GM21447 (cell line): ENCODE measurements at regions not wholly inside any gene's neighbourhood (a gene's known extent, or its start where the extent isn't known, plus 50 kb on each side); places are given as distances from the start of the nearest gene placed in this dataset.

ENCODE experiments used
- ATAC-seq: cut with Tn5 transposase; IDR thresholded peaks from one replicate; pipeline ENCODE4 v1.9.1; 2021; ENCODE audit not compliant: unreplicated experiment

DNA sequence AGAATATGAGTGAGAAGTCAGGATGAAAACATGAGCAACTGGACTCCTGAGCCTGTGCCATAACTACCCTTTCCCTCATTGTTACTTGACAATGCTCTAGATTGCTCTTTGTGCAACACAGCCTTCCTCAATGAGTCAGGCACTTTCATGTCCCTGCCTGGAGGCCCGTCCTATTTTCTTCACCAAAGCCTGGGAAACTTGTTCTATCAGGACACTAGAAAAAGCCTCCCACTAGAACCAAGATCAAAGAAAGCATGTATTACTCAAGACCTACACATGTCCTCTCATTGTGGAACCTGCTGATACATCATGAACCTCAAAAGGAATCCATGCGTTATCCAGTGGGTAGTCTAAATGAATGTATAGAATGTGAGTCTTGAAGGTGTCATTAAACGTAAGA, 624.5 kb downstream of the TOX3 start:
- ATAC-seq: no peak

- ATAC-seq: no peak
Measured at GRCh38 chr16:51919736-51920135, 627.2 kb downstream of the TOX3 start.

DNA sequence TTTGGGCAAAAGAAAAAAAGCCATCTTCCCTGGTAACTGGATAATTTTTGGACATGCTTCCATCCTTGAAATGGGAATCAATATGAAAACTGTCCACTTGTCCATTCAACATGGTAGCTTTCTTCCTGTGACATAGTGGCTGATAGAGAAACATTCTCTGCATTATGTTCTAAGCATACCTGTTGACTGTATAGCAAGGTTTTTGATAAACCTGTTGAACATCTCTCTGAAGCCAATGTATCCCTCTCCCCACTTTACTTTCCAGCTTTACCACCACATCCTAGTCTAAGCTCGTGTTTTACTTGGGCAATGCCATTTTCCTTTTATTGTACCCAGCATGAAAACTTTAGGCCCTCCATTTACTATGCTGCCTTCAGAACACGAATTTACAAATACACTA, 630.1 kb downstream of the TOX3 start:
- ATAC-seq: no peak

DNA sequence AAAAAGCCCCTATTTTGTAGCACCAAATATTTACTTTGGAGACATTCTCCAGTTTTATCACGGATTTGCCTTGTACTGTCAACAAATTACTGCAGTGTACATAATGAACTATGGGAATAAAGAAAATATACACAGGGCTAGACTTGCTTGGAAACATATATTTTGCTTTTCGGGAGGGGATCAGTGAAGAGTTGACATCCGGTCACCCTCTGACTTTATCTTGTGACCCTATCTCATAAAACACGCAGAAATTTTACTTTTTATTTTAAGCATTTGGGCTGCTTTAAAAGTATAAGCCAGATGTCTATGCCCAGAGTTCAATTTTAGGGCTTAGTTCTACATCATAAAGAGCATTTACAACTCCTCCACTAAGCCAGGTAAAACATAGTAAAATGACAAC, 630.7 kb downstream of the TOX3 start:
- no peak for ATAC-seq

DNA sequence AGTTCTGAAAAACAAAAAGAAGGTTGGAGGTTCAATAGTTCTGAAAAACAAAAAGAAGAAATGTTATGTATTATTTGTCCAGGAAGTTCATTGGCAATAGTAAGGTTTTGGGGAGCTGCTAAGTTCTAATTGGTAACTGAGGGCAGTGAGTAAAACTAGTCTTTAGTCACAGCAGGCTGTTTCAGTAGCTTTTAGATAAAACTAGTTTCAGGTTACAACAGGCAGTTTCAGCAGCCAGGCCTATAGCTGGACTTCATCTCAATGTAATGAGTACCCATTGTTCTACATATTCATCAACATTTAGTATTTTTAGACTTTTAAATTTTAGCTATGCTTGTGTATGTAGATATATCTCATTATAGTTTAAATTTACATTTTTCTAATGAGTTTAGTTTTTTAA, 639.3 kb downstream of the TOX3 start:
- ATAC-seq: no peak

DNA sequence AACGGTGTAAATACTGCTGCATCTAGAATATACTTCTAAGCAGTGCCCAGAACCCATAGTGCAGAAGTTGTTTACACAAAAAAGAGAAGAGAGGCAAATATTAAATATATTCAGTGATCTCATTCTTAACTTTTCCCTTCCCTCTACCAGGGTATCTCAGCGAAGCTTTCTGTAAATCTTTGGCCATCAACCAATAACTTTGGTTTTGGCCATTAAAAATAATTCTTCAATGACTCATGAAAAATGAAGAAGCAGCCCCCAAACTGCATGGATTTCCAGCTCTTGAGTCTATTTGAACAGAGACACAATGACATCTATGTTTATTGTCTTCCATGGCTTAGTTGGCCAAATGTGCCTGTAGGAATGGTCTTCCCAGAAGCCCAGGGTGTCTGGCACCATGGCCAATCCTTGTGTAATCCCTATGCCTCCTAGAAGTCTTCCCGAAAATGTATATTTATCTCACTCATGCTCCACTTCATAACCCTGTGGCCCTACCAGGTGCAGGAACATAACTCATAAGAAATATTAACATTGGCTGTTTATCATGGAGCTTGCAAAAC, 646.6 kb downstream of the TOX3 start:
- ATAC-seq: no peak

DNA sequence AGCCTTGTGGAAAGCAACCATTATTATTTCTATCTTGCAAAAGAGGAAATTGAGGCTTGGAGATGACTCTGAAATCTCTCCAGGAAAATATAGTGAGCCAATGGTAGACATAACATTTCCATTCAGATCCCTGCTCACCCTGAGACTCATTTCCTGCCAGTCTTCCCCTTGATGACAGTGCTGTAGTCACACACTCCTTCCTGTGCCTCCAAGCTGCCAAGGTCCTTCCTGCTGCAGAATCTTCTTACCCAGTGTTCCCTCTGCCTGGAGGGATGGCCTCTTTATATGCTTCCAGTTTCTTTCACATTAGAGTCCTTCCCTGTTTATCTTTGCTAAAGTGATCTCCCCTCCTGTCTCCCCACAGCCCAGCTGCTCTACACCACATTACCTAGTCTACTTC, 648.1 kb downstream of the TOX3 start:
- ATAC-seq: no peak

DNA sequence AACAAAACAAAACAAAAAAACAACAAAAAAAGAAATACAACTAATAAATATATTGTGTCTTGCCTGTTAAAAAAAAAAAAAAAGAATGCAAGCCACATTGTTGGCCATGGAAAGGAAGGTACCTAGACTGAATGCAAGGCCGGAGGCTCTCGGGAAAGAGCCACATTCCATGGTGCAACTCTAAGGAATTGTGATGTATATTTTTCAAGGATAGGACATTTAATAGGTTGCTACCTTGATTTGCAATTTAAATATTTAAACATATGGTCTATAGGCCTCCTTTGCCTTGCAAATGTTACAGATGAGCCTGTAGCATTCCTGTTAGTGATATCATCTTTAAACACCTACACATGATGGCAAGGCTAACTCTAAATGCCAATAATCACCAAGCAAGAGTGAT, 650.9 kb downstream of the TOX3 start:
- no peak for ATAC-seq

GRCh38 chr16:51892293-51893007, 654.5 kb downstream of the TOX3 start:
- ATAC-seq: no peak

DNA sequence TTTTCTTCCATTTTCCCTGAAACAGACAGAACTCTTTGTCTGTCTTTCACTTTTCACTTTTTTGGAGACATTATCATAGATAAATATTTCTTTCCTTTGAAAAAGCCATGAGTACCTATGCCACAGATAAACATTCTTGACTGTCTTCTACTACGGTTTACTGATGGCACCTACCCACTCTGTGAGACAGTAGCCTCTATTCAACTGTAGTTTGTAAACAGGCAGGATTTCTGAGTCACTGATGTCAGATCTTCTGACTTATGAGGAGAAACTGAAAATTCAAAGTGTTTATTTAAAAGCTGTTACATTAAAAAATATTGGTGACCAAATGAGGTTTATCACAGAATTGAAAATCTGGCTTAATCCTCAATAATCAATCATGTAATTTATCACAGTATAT, 658.4 kb downstream of the TOX3 start:
- ATAC-seq: no peak

DNA sequence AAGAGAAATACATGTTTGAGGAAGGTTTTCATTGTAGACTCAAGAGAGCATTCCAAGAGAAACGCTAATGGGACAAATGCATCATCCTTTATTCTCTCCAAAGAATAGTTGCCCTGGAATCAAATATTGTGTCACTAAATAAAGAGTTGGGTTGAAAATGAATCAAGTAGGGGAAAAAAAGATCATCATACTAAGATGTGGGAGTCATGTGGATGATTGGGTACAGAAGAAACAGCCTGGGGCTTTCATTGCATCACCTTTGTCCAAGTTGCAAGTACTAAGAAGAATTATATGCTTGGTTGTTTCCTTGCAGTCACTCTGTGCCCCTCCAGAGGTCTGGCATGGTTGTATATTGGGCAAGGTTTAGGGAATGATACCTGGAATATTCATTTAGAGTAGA, 658.9 kb downstream of the TOX3 start:
- ATAC-seq: no peak

- no peak for ATAC-seq
Measured at GRCh38 chr16:51886456-51886855, 660.5 kb downstream of the TOX3 start.

DNA sequence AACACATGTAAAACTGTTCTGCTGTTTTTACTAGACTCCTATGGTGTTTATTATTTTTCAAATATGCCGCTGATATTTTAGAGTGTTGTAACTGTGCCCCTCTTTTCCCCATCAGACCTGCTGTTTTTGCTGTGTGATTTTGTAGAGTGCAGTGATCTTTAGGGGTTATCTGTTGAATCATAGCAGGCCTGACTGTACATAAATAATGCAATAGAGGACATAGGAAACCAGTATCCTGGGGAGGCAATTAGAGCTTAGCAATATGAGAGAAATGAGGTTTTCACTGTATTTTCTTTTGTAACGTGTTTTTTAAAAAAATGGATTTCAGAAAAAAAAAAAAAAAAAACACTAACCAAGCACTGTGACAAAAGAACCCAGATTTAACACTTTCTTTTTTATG, 662.2 kb downstream of the TOX3 start:
- no peak for ATAC-seq

DNA sequence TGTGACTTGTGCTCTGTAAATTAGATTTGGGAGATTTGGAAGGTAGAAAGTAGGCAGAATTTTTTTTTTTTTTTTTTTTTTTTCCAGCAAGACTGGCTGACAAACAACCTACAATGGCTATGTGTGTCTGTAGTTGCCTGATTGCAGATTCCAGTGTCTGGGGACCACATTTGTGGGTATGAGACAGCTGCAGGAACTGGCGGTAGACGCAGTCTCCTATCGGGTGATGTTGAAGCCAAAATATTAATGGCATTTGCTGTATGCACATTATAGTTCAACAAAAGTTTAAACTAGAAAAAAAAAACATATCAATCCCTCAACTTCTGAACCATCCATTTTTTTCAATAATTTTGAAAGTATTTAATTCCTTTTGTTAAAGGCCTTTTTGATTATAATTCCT, 665.2 kb downstream of the TOX3 start:
- ATAC-seq: no peak

DNA sequence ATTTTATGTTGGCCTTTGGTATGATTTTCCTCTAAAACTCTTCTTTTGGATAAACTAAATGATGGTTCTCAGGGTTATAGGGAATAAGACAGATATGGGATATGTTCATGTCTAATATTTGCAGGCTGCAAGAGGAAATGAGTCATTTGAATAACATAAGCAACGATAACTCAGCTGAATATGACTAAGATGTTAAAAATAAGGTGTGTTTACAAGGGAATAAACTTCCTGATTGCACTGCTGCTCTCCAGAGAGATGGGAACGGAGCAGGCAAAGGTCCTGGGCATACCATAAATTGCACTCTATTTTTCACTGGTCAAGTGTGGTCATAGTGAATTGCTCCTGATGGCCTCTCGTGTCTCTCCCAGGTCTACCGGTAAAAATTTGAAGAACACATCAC, 666.2 kb downstream of the TOX3 start:
- no peak for ATAC-seq

DNA sequence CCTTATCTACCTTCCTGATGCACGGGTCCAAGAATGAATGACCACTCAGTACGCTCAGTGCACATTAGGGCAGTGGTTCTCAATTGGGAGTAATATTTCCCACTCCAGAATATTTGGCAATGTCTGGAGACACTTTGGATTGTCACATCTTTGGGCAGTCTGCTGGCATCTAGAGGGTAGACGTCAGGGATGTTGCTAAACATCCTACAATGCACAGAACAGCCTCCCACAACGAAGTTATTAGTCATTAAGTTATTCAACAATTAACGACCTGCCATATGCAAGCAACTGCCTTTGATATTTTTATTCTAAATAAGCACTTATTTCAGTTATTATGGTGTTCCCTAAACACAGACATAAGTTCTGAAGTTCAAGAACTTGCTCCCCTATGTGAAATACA, 669.3 kb downstream of the TOX3 start:
- no peak for ATAC-seq

DNA sequence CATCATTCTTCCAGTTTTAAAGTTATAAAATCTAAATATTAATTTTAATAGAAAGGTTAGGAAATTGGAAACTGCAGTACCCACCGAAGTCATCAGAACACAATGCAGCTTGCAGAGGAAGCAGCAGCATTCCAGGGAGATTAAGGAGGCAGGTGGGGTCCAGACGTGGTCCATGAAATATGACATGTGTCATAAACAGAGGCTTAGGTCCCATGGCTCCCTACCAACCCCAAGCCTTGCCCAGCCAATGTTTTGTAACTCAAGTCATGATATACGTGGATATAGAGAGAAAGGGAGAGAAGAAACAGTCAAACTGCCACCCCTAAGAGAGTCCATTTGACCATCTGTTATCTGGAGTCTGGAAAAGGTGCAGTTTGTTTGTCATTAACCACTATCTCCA, 670.0 kb downstream of the TOX3 start:
- no peak for ATAC-seq

GRCh38 chr16:51876601-51876875, 670.4 kb downstream of the TOX3 start:
- ATAC-seq: no peak

DNA sequence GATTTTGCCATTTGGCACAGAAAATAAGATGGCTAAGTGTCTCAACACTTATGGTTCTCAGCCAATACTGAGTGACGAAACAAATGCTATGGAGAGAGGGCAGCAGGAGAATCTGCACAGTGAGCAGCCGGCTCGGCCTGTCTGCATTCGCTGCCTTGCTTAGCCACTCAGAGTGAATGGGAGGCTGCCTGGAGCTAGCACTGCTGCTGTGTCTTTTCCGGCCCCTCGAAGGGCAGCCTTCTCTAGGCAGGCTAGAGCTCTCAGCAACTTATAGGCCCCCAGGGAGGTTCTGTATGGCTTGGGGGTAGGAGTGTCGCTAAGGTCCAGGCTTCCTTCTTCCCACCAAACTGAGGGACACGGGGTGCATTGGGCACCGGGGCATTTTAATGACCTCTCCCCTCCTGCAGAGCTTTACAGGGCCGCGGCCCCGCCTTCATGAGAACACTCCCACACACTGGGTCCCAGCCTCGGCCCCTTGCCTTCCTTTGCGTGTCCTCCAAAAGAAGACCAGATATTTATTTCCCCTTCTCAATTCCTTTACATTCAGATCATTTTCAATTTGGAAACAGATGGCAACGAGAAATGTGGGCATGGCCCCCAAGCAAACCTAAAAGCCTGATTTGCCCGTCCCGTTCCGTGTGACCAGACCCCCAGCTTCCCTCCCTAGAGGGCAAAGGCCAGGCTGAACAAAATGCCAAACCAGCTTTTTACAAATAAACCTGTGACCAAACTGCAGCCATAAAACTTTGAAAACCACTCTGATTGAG, 670.9 kb downstream of the TOX3 start:
- ATAC-seq: no peak

- ATAC-seq: no peak
Measured at GRCh38 chr16:51872524-51872923, 674.4 kb downstream of the TOX3 start.

GRCh38 chr16:51870296-51870854, 676.6 kb downstream of the TOX3 start:
- ATAC-seq: no peak

DNA sequence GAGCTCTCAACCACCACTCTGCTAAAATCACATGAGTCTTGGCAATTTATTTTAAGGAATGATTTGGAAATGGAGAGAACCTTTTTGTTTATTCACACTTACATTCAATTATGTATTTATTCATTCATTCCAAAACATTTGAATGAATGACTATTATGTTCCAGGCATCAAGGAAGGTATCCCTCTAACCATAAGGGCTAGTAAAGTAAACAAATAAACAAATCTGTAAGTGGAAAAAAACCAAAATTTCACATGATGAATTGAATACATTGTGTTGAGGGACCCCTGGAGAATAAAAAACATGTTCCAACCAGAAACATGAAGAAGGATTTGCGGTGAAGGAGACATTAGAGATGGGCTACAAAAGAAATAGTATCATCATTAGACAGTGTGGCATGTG, 677.8 kb downstream of the TOX3 start:
- ATAC-seq: no peak
